ENCODE measurements at regions not wholly inside any gene's neighbourhood (a gene's known extent, or its start where the extent isn't known, plus 50 kb on each side); places are given as distances from the start of the nearest gene placed in this dataset.
"Not testable (repeated sequence)": the region's sequence is repeated elsewhere in the genome, so short reads cannot be mapped to it uniquely, and the experiment has no call there.

- DNase-seq (ENCODE audit: low spot score), result no peak
Measured at GRCh38 chr6:103893141-103893581, 966.6 kb downstream of the HACE1 start.

DNA sequence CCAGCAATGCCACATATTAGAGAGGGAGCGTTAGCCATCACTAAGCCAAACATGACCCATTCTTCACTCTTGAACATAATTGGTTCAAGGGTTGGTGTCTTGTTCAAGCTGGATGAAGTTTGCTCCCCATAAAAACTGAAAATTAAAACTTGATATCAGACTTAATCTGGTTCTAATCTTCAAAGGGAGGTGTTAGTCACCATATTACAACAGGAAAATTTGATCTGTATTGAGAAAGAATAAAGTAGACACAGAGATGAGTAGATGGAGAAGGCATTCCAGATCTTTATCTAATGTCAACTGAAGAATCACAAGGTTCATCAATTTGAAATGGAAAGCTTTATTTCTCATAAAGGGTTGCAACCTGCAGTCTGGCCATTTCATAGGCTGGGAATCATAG lies 972.8 kb downstream of the HACE1 start:
- DNase-seq (ENCODE audit: low spot score), result no peak

- DNase-seq (ENCODE audit: low spot score), result no peak
Measured at GRCh38 chr6:103885446-103885845, 974.3 kb downstream of the HACE1 start.

- DNase-seq (ENCODE audit: low spot score), result no peak
Measured at GRCh38 chr6:103879800-103880199, 979.9 kb downstream of the HACE1 start.

GRCh38 chr6:103875221-103875620 lies 984.5 kb downstream of the HACE1 start:
- no peak for DNase-seq (ENCODE audit: low spot score)

DNA sequence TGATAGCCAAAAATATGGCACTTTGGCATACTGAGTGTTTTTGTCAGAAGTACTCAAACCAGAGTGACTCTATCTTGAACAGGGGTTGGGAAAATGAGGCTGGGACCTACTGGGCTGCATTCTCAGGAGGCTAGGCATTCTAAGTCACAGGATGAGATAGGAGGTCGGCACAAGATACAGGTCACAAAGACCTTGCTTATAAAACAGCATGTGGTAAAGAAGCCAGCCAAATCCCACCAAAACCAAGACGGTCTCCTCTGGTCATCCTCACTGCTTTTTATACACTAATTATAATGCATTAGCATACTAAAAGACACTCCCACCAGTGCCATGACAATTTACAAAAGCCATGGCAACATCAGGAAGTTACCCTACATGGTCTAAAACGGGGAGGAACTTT lies 985.1 kb downstream of the HACE1 start:
- DNase-seq (ENCODE audit: low spot score), result no peak

DNA sequence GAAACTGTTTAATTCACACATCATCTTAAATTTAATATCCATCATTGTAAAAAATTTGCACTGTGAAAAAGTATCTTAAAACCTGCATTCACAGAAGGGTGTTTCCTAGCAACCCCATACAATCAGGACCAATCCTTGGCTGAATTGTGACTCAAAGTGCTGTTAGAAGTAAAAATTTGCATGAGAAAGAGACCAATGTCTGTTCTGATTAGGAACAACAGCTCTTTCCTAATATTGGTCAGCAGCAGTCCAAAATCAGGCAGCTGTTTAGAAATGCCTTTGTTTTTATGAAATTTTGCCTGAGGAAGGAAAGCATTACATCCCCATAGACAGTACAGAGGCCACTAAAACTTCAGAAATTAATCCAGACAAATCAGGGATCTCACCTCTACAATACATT lies 987.0 kb downstream of the HACE1 start:
- no peak for DNase-seq (ENCODE audit: low spot score)

DNA sequence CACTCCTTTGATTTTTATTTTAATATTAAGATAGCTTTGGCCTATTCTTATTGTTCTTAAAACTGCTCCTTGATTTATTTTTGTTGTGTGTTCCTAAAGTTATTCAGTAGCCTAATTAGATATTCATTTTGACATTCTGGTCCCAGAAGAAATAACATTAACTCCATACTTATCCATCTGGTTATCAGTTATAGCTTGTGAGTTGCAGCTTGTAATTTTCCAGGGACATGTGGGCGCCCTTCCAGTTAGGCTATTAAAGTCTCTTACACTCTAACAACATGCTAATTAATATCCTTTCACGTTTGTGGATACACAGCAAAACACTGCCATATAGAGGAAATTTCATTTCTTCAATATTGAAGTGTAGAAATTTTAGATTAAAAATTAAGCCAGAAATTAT lies 987.5 kb downstream of the HACE1 start:
- DNase-seq (ENCODE audit: low spot score), result no peak

GRCh38 chr6:103870970-103871369 lies 988.7 kb downstream of the HACE1 start:
- DNase-seq (ENCODE audit: low spot score), result no peak

DNA sequence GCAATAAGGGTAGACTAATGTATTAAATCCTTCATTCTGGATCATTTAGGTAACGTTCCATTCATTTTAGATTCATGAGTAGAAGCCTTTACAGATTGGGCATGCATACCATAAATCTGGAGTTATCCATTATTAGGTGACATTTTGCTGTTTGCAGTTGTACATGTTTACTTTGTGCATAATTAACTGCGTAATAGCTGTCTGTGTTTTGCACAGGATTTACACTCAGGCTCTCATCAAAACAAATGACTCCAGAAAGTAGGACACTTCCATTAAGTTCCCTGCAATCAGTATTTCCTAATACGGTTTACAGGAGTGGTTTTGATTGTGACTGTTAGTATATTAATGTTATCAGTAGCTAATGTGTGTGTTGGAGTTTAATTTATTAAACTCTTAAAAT lies 997.4 kb downstream of the HACE1 start:
- no peak for DNase-seq (ENCODE audit: low spot score)

GRCh38 chr6:103858003-103858402 lies 1001.7 kb downstream of the HACE1 start:
- no peak for DNase-seq (ENCODE audit: low spot score)

- no peak for DNase-seq (ENCODE audit: low spot score)
Measured at GRCh38 chr6:103855750-103856149, 1004.0 kb downstream of the HACE1 start.

- DNase-seq (ENCODE audit: low spot score), result no peak
Measured at GRCh38 chr6:103854059-103854458, 1005.7 kb downstream of the HACE1 start.

DNA sequence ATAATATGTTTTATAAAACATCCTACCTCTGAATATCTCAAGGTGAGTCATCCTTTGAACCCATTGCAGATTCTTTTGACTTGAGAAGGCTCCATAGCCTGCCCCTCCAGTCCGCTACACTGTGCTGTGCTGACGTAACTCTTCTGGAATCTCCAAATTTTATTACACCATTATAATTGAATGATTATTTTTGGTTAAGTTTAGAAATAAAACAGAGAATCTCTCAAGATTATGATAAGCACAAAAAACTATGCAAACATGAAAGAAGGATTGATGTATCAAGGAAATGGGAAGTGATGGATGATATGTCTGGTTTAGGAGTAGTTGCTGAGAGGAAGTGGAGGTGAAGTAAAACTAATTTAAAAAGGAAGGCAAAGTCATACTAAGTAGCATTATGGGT lies 1021.3 kb downstream of the HACE1 start:
- no peak for DNase-seq (ENCODE audit: low spot score)

- DNase-seq (ENCODE audit: low spot score), result no peak
Measured at GRCh38 chr6:103826209-103826608, 1033.5 kb downstream of the HACE1 start.

- no peak for DNase-seq (ENCODE audit: low spot score)
Measured at GRCh38 chr6:103820148-103820547, 1039.6 kb downstream of the HACE1 start.

DNA sequence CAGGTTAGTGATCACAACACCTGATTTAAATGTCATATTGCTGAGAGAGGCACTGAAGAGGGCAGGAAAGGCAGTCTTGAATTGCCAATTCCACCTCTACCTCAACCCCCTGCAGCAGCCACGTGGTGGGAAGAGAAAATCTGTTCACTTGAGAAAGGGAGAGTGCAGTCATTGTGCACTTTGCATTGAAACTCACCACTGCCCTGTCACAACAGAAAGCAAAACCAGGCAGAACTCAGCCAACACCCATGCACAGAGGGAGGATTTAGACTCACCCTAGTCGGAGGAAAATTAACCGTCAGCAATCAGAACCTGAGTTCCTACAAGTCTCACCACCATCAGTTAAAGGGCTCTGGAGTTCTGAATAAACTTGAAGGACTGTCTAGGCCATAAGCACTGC lies 1040.2 kb downstream of the HACE1 start:
- DNase-seq (ENCODE audit: low spot score), result no peak

- DNase-seq (ENCODE audit: low spot score), result no peak
Measured at GRCh38 chr6:103812970-103813369, 1046.7 kb downstream of the HACE1 start.

DNA sequence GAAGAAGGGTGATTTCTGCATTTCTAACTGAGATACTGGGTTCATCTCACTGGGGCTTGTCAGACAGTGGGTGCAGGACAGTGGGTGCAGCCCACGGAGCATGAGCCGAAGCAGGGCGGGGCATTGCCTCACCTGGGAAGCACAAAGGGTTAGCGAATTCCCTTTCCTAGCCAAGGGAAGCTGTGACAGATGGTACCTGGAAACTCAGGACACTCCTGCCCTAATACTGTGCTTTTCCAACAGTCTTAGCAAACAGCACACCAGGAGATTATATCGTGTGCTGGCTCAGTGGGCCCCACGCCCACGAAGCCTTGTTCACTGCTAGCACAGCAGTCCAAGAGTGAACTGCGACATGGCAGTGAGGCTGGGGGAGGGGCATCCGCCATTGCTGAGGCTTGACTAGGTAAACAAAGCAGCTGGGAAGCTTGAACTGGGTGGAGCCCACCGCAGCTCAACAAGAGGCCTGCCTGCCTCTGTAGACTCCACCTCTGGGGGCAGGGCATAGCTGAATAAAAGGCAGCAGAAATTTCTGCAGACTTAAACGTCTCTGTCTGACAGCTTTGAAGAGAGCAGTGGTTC lies 1057.7 kb downstream of the HACE1 start:
- not testable (repeated sequence) for DNase-seq (ENCODE audit: low spot score)

GRCh38 chr6:103799971-103800670 lies 1059.6 kb downstream of the HACE1 start:
- no peak for DNase-seq (ENCODE audit: low spot score)

DNA sequence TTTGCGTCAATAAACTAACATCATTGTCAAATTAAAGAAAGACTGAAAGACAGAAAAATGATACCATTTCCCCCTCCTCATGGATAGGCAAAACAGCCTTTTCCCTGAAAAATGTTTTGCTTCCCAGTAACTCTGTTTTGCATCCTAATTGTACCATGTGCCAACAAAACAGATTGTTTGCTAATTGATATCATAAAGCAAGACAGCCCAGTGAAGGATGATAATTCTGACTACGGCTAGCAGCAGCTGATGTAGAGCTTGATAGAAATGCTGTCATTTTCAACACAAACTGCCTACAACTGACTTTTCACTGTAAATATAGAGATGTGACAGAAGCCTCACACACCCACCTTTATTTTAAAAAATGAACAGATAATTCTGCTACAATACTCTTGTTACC lies 1061.6 kb downstream of the HACE1 start:
- DNase-seq (ENCODE audit: low spot score), result no peak

DNA sequence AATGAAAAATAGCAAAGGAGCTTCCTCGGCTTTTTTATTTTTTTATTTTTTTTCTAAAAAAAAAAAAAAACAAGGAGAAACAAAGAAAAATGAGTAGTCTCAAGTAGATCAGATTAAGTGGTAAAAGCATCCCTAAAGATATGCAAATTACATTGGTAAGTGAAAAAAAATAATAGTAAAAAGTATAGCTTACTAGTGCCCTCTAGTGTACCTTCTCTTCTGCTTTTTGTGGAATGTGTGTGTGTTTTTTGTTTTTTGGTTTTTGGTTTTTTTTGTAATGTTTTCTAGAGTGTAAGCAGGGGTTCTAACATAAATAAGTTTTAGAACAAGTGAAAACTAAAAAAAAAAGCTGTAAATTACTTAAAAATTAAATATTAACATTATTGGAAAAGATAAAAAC lies 1062.0 kb downstream of the HACE1 start:
- DNase-seq (ENCODE audit: low spot score), result no peak

DNA sequence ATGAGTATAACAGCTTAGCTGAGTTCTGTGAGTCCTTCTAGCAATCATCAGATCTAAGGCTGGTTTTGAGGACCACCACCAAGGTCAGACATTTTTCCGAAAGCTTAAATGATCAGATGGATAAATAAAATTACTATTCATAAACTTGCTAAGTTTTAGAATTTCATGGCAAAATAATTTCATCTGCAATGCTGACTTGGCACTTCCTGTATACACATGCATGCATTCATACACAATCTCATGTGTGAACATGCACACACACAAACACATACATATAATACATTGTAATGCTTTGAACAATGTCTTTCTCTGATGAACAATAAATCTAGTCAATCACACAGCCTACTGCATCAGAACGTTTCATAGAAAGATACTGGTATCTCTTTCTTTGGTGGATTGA lies 1068.3 kb downstream of the HACE1 start:
- DNase-seq (ENCODE audit: low spot score), result no peak

DNA sequence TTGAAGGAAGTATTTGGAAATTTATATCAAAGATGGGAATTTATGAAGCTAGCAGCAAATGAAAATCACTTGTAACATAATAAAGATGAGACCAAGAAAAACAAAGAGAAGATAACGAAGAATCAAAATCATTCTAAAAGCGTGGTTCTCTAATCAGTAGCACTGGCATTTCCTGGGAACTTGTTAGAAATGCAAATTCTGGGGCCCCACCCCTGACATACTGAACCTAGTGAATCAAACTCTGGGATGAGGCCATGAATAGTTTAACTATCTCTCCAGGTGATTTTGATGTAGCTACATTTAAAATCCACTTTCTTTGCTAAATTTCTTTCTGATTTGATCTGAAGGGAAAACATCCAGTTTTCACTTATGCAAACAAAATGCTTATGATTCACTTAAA lies 1075.6 kb downstream of the HACE1 start:
- DNase-seq (ENCODE audit: low spot score), result no peak
